Naive B cell (primary cell): ENCODE measurements at regions not wholly inside any gene's neighbourhood (a gene's known extent, or its start where the extent isn't known, plus 50 kb on each side); places are given as distances from the start of the nearest gene placed in this dataset.
"Not testable (repeated sequence)": the region's sequence is repeated elsewhere in the genome, so short reads cannot be mapped to it uniquely, and the experiment has no call there.

Experiments
- ATAC-seq, 2 donors: fragments of 150-1000 bp; cut with Tn5 transposase; 2 replicates each; pipeline ENCODE4 v1.10.0; 2021; ENCODE audit warnings: low read depth in 2 of 2, mild to moderate bottlenecking in 2 of 2, moderate library complexity in 2 of 2
- DNase-seq: peaks from one replicate; pipeline ENCODE4 v3.0.0; 2022
- H3K27ac Mint-ChIP-seq, 6 donors: one replicate each; pipeline ENCODE4 v1.8.0; 2020 to 2022; ENCODE audit warnings: mild to moderate bottlenecking in 6 of 6, mixed read lengths in 6 of 6, moderate library complexity in 5 of 6, inconsistent platforms in 2 of 6
- H3K27me3 Mint-ChIP-seq, 3 donors: one replicate each; pipeline ENCODE4 v1.8.0; 2021 to 2022; ENCODE audit warnings: mixed read lengths in 3 of 3, mild to moderate bottlenecking in 1 of 3
- H3K36me3 Mint-ChIP-seq, 2 donors: one replicate each; pipeline ENCODE4 v1.8.0; 2020 to 2022; ENCODE audit warnings: mixed read lengths in 2 of 2, inconsistent platforms in 1 of 2, mild to moderate bottlenecking in 1 of 2
- H3K4me1 Mint-ChIP-seq, 3 donors: one replicate each; pipeline ENCODE4 v1.8.0; 2020 to 2022; ENCODE audit warnings: mixed read lengths in 3 of 3, inconsistent platforms in 1 of 3, mild to moderate bottlenecking in 1 of 3, moderate library complexity in 1 of 3
- H3K4me3 Mint-ChIP-seq, 8 donors: one replicate each; pipeline ENCODE4 v1.8.0; 2020 to 2022; ENCODE audit warnings: mild to moderate bottlenecking in 8 of 8, mixed read lengths in 8 of 8, moderate library complexity in 8 of 8, inconsistent platforms in 2 of 8
- H3K9me3 Mint-ChIP-seq, 7 donors: one replicate each; pipeline ENCODE4 v1.8.0; 2020 to 2022; ENCODE audit warnings: mixed read lengths in 7 of 7, mild to moderate bottlenecking in 5 of 7, inconsistent platforms in 2 of 7, moderate library complexity in 1 of 7

DNA sequence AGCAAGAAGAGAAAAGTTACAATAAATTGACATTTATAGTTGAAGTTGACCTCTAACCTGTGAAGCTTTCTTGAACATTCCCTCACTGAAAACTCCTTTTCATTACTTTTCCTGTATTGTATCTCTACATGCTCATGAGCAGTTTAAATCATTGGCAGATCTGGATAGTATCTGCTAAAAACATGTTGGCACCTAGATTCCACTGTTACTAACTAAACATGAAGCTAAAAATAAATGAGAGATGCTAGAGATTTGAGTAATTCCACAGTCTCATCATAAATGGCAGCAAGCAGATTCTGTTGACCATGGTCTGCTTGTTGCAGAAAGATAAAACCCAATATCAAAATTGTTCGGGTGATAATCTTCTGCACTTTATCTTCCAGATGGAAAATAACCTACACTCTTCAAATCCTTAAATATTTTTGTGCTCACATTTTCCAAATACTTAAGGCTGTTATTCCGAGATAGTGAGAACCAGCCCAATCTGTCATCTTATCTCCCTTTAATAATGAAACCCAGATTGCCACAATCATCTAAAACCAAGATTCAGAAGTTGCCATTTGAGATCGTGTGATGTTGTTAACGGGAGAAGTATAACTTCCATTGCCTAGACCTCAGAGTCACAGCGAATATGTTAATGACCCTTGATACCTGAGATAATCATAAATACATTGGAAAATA is 171.0 kb upstream of the DAAM1 start:
- no peak overlapping the region for H3K27ac Mint-ChIP-seq
- DNase-seq (no peak), ATAC-seq (no peak)
- no peak overlapping the region for H3K4me3 Mint-ChIP-seq
- peaks cover 5 to 20% (median 13%) of the 10 kb centered on the region in 7 donors for H3K9me3 Mint-ChIP-seq
- no peaks in the 10 kb centered on the region for H3K27me3 Mint-ChIP-seq
- no peaks in the 10 kb centered on the region for H3K4me1 Mint-ChIP-seq
- H3K36me3 Mint-ChIP-seq: peaks cover 0 to 8% of the 10 kb centered on the region in 2 donors

DNA sequence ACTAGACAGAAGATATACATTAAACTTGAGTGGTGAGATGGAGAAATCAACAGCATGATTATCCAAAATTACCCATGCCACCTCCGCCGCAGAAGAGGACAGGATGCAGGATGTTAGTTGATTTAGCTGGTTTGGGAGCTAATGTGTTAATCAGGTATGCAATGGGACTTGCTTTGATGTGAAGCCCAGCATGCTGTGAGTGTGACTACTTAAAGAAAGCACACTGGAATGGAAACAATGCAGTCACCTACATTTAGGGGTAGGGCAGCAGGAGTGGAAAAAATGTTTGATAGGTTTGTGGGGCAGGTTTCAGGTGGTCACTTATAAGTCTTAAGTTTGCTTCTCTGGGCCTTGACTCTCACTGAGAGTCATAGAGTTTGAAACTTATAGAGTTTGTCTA is 170.0 kb upstream of the DAAM1 start:
- Mint-ChIP-seq H3K36me3 (peaks cover 0 to 8% of the 10 kb centered on the region in 2 donors), H3K4me3 (no peak overlapping the region), H3K9me3 (peaks cover 3 to 10% (median 4%) of the 10 kb centered on the region in 7 donors), H3K27ac (no peak overlapping the region), H3K4me1 (no peaks in the 10 kb centered on the region), H3K27me3 (no peaks in the 10 kb centered on the region)
- ATAC-seq: no peak
- no peak for DNase-seq

DNA sequence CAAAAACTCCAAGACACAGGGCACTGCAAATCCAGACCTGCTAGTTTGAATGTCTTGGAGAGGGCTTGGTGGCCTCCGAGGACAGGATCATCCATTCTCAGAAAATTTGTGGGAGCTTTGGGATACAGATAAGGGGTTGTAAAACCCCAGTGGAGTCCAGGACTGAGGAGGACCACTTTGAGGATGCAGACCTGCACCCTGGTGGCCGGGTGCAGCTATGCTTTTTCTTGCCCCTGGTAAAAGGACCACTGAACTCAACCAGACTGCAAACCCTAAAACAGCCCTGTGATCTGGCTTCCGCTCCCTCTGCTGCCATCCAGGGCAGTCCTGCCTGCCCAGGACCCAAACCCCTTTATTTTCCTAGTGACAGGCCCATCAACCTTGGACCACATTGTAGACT is 169.5 kb upstream of the DAAM1 start:
- Mint-ChIP-seq H3K4me3 (no peak overlapping the region), H3K27ac (no peak overlapping the region), H3K36me3 (peaks cover 0 to 6% of the 10 kb centered on the region in 2 donors), H3K27me3 (no peaks in the 10 kb centered on the region), H3K9me3 (peaks cover 0 to 5% (median 4%) of the 10 kb centered on the region in 7 donors), H3K4me1 (no peaks in the 10 kb centered on the region)
- DNase-seq (no peak), ATAC-seq (no peak)

DNA sequence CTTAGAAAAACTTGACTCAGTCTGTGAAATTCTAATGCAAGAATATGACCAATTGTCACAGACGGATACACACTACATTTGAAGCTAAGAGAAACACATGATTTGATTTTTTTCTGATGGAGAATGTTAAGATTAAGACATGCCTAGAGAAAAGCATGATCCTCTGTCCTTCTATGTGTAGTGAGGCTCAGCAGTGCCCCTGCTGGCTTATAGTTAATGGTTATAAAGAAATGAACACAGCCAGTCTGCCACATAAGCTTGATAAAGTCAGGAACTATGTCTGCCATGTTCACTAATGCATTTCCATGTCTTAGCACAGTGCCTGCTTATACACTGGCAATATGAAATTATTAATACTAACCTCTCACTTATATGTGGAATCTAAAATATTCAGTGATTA is 168.1 kb upstream of the DAAM1 start:
- Mint-ChIP-seq H3K9me3 (no peaks in the 10 kb centered on the region), H3K36me3 (no peaks in the 10 kb centered on the region), H3K27ac (no peak overlapping the region), H3K27me3 (peaks cover 0 to 5% (median 0%) of the 10 kb centered on the region in 3 donors), H3K4me3 (no peak overlapping the region), H3K4me1 (no peaks in the 10 kb centered on the region)
- DNase-seq (no peak), ATAC-seq (no peak)

DNA sequence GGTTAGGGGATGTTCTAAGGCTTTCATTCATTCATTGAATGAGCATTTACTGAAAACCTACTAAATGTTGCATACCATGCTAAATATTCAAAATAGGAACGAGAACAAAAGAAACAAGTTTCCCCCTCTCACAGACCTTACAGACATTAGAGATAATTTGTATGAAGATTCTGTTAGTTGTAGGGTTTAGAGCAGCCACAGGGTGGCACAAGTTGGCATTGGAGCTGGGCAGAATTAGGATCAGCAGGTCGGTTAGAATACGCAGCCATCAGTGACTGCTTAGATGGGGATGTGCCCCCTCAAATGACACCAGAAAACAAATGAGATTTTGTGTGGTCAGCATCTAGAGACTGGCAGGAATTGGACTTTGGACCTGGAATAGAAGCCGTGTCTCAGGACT is 166.3 kb upstream of the DAAM1 start:
- H3K4me1 Mint-ChIP-seq: no peaks in the 10 kb centered on the region
- DNase-seq (no peak), ATAC-seq (no peak)
- H3K27me3 Mint-ChIP-seq: peaks cover 0 to 13% (median 0%) of the 10 kb centered on the region in 3 donors
- H3K27ac Mint-ChIP-seq: peak overlapping the region in 1 of 6 donors; percentile 15
- no peaks in the 10 kb centered on the region for H3K36me3 Mint-ChIP-seq
- H3K4me3 Mint-ChIP-seq: no peak overlapping the region
- peaks cover 0 to 4% (median 0%) of the 10 kb centered on the region in 7 donors for H3K9me3 Mint-ChIP-seq

DNA sequence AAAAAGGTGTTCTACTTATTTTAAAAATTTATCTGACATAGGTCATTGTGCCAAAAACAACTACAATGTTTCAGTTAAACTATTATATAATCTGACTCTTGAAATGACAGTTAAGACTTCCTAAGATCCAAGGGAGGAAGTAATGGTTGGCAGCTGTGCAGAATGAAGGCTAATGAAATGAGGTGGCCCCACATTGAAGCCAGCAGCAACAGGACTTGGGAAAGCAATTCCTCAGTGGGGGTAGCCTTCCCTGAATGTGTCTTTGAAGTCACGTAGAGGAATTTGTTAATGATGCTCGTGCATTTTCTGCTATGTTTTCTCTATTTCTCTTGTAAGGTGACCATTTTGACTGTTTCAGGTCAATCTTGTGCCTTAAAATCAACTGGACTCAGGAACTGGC is 162.4 kb upstream of the DAAM1 start:
- Mint-ChIP-seq H3K27me3 (peaks cover 0 to 13% (median 0%) of the 10 kb centered on the region in 3 donors), H3K27ac (no peak overlapping the region), H3K4me3 (no peak overlapping the region), H3K4me1 (peaks cover 4 to 8% (median 6%) of the 10 kb centered on the region in 3 donors), H3K9me3 (peaks cover 0 to 4% (median 0%) of the 10 kb centered on the region in 7 donors), H3K36me3 (no peaks in the 10 kb centered on the region)
- ATAC-seq: no peak
- DNase-seq: no peak

DNA sequence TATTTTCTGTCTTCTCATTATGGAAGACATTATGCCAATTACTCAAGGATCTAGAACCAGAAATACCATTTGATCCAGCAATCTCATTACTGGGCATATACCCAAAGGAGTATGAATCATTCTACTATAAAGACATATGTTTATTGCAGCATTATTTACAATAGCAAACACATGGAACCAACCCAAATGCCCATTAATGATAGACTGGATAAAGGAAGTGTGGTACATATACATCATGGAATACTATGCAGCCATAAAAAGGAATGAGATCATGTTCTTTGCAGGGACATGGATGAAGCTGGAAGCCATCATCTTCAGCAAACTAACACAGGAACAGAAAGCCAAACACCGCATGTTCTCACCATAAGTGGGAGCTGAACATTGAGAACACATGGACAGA is 161.8 kb upstream of the DAAM1 start:
- not testable (repeated sequence) for ATAC-seq, H3K27ac Mint-ChIP-seq, H3K4me1 Mint-ChIP-seq, H3K36me3 Mint-ChIP-seq, H3K9me3 Mint-ChIP-seq, H3K4me3 Mint-ChIP-seq, DNase-seq
- H3K27me3 Mint-ChIP-seq: peaks cover 0 to 13% (median 0%) of the 10 kb centered on the region in 3 donors

DNA sequence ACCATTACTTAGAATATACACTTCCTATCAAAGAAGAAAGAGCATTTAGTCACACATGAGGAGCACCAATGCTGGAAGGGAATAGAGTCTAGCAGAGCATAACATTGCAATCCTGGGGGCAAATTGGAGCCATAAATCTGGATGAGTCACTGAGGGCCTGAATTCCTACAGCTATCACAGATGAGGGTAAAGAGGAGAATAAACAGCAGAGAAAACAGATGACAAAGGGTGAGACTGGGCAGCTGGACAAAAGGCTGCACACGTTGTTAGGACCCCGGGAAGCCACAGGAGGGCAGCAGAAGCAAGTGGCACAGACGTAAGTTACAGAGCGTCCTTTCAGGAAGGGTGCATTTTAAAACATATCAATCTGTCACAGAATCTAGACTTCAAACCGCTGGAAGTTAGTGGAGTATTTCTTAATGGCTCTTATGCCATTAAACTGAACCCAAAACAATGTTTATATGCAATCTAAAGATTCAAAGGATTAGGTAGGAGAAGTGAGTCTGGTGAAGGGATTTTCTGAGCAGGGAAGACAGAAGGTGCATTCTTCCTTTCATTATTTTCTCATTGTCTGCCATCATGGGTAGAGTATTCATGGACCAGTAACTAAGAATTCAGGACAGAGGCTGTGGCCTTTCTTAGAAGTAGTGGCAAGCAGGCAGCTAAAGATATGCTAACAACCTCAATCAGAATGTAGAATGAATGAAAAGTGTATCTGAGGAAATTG is 159.8 kb upstream of the DAAM1 start:
- peaks cover 4 to 8% (median 6%) of the 10 kb centered on the region in 3 donors for H3K4me1 Mint-ChIP-seq
- H3K27ac Mint-ChIP-seq: peak overlapping the region in 1 of 6 donors; percentile 72
- H3K36me3 Mint-ChIP-seq: no peaks in the 10 kb centered on the region
- H3K9me3 Mint-ChIP-seq: peaks cover 0 to 4% (median 0%) of the 10 kb centered on the region in 7 donors
- H3K27me3 Mint-ChIP-seq: peaks cover 0 to 13% (median 0%) of the 10 kb centered on the region in 3 donors
- H3K4me3 Mint-ChIP-seq: no peak overlapping the region
- DNase-seq (peak; percentile 3), ATAC-seq (peak; percentile 34 to 53)

DNA sequence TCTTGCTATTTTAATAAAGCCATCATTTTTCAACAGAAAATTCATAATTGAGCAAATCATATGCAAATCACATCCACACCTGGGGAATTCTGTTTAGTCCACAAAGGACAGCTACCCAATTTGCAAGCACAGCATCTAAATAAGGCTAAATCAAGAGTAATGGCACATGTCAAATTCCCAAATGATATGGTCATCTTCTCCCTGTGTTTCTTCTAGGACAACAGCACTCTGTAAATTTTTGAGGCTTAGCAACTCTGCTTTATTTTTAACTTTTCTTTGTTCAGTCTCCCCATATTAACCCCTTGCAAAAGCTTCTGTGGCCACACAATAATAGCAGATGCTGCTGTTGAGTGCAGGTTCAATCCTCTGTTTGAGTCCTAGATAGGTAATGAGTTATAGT is 155.6 kb upstream of the DAAM1 start:
- DNase-seq: no peak
- Mint-ChIP-seq H3K27me3 (no peaks in the 10 kb centered on the region), H3K9me3 (peaks cover 0 to 2% (median 0%) of the 10 kb centered on the region in 7 donors), H3K27ac (no peak overlapping the region), H3K4me3 (no peak overlapping the region), H3K36me3 (no peaks in the 10 kb centered on the region), H3K4me1 (peaks cover 4 to 8% (median 6%) of the 10 kb centered on the region in 3 donors)
- no peak for ATAC-seq

DNA sequence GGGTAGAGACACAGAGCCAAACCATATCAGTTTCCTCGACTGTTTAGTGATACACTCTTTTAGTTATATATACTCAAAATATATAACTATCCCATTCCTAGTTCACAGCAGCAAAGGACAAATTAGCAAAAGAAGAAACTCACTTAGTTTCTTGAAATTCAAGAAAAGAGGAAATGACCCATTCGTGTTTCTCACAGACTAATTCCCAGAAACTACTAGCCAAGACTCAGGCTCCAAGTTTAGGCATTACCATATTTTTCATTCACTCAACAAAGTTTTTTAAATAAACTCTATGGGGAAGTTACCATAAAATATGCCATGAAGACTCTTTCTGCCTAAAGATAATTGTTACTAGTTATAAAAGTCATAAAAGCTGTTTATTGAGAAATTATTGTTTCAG is 152.3 kb upstream of the DAAM1 start:
- no peak for DNase-seq
- no peaks in the 10 kb centered on the region for H3K36me3 Mint-ChIP-seq
- no peak for ATAC-seq
- peaks cover 0 to 2% (median 0%) of the 10 kb centered on the region in 7 donors for H3K9me3 Mint-ChIP-seq
- H3K4me3 Mint-ChIP-seq: no peak overlapping the region
- no peak overlapping the region for H3K27ac Mint-ChIP-seq
- no peaks in the 10 kb centered on the region for H3K4me1 Mint-ChIP-seq
- no peaks in the 10 kb centered on the region for H3K27me3 Mint-ChIP-seq

DNA sequence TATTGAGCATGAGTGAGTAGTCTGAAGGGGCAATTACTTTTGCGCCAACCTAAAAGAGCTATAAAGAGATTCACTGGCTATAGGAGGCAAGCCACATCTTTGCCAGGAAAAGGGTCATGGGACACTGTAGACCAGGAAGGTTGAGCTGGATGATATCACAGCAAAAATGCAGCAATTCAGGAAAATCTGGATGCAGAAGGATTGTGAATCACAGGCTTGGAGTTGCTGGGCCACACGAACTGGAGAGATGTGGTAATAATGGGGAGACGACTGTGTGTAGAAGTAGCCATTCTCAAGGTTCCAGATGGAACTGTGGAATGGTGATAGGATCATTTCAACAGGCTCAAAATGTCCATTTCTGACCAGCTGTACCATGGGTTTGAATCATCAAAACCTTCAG is 151.4 kb upstream of the DAAM1 start:
- Mint-ChIP-seq H3K27me3 (no peaks in the 10 kb centered on the region), H3K36me3 (no peaks in the 10 kb centered on the region), H3K4me3 (no peak overlapping the region), H3K27ac (no peak overlapping the region), H3K4me1 (no peaks in the 10 kb centered on the region), H3K9me3 (peaks cover 0 to 2% (median 0%) of the 10 kb centered on the region in 7 donors)
- ATAC-seq: no peak
- DNase-seq: no peak

DNA sequence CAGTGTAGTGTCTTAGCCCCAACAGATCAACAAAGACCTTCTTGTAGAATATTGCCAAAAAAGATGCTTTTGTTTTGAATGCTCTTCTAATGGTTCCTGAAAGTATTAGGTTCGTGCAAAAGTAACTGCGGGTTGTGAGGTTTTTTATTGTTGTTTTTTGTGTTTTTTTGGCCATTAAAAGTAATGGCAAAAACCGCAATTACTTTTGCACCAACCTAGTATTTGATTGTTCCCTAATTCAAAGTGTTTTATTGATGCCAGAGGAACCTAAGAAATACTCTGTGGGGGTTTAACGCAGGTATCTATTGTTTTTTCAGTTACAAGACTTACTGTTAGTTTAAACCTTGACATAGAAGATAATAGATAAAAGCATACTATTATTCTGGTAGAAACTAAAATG is 150.8 kb upstream of the DAAM1 start:
- H3K36me3 Mint-ChIP-seq: no peaks in the 10 kb centered on the region
- H3K4me3 Mint-ChIP-seq: no peak overlapping the region
- H3K4me1 Mint-ChIP-seq: no peaks in the 10 kb centered on the region
- ATAC-seq: no peak
- no peaks in the 10 kb centered on the region for H3K27me3 Mint-ChIP-seq
- no peak for DNase-seq
- H3K27ac Mint-ChIP-seq: no peak overlapping the region
- peaks cover 0 to 2% (median 0%) of the 10 kb centered on the region in 7 donors for H3K9me3 Mint-ChIP-seq

DNA sequence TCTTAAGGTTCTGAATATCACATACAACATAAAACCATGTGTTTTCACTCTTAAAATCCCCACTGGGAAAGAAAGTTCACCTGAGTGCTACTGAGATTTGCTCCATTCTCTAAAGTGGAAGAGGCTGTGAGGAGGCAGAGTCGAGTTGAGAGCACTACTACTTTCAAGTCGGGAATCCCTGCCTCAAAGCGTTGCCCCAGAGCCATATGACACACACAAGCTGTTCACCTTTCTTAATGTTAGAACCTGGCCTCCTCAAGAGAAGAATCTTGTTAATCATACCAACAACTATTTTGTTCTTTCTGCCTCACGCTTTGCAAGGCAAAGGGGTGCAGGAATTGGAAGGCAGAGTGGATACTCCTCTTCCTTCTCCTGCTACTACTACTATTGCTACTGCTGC is 149.7 kb upstream of the DAAM1 start:
- H3K9me3 Mint-ChIP-seq: peaks cover 0 to 2% (median 0%) of the 10 kb centered on the region in 7 donors
- no peaks in the 10 kb centered on the region for H3K4me1 Mint-ChIP-seq
- H3K36me3 Mint-ChIP-seq: no peaks in the 10 kb centered on the region
- DNase-seq (no peak), ATAC-seq (no peak)
- H3K27me3 Mint-ChIP-seq: no peaks in the 10 kb centered on the region
- no peak overlapping the region for H3K27ac Mint-ChIP-seq
- H3K4me3 Mint-ChIP-seq: no peak overlapping the region

DNA sequence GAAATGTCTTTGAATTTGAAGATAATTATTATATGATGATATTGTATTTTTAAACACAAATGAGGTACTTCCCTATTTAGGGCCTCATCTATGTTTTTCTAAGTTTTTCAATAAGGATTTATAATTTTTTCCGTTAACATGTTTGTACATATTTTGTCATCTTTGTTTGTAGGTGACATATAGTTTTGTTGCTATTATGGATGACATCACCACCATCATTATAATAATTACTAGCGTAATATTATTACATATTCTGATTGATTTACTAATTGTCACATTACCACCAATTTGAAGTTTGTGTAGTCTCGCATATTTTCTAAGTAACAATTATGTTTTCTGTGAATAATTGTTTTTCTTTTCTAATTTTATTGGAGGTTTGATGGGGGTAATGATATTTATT is 147.2 kb upstream of the DAAM1 start:
- no peak for DNase-seq
- no peak overlapping the region for H3K27ac Mint-ChIP-seq
- no peaks in the 10 kb centered on the region for H3K4me1 Mint-ChIP-seq
- no peaks in the 10 kb centered on the region for H3K27me3 Mint-ChIP-seq
- H3K9me3 Mint-ChIP-seq: peaks cover 0 to 11% (median 0%) of the 10 kb centered on the region in 7 donors
- no peak for ATAC-seq
- H3K4me3 Mint-ChIP-seq: no peak overlapping the region
- H3K36me3 Mint-ChIP-seq: no peaks in the 10 kb centered on the region
